Erythroblast (primary cell): ENCODE measurements at regions not wholly inside any gene's neighbourhood (a gene's known extent, or its start where the extent isn't known, plus 50 kb on each side); places are given as distances from the start of the nearest gene placed in this dataset.

ENCODE experiments used
- GATA1 ChIP-seq: IDR thresholded peaks from 2 replicates; pipeline ENCODE4 v1.6.1; 2011; ENCODE audit warnings: low read depth, mild to moderate bottlenecking, control low read depth, low read length, moderate library complexity
- POLR2A ChIP-seq: IDR thresholded peaks from 2 replicates; pipeline ENCODE4 v1.6.1; 2011; ENCODE audit warnings: mild to moderate bottlenecking, low read length

- TF ChIP-seq POLR2A (no peak), GATA1 (no peak)
Measured at GRCh38 chr1:79791488-79792218, 785.1 kb upstream of the ADGRL4 start.
